Epithelial cell of prostate (primary cell): ENCODE measurements at regions not wholly inside any gene's neighbourhood (a gene's known extent, or its start where the extent isn't known, plus 50 kb on each side); places are given as distances from the start of the nearest gene placed in this dataset.

Experiments
- DNase-seq: peaks from one replicate; pipeline ENCODE4 v3.0.0-alpha.2; 2011; ENCODE audit warnings: low read depth, low spot score
- H3K27ac ChIP-seq: fragments of 450-650 bp; 2 replicates; pipeline ENCODE4 v1.5.1; 2017; ENCODE audit warnings: mild to moderate bottlenecking

DNA sequence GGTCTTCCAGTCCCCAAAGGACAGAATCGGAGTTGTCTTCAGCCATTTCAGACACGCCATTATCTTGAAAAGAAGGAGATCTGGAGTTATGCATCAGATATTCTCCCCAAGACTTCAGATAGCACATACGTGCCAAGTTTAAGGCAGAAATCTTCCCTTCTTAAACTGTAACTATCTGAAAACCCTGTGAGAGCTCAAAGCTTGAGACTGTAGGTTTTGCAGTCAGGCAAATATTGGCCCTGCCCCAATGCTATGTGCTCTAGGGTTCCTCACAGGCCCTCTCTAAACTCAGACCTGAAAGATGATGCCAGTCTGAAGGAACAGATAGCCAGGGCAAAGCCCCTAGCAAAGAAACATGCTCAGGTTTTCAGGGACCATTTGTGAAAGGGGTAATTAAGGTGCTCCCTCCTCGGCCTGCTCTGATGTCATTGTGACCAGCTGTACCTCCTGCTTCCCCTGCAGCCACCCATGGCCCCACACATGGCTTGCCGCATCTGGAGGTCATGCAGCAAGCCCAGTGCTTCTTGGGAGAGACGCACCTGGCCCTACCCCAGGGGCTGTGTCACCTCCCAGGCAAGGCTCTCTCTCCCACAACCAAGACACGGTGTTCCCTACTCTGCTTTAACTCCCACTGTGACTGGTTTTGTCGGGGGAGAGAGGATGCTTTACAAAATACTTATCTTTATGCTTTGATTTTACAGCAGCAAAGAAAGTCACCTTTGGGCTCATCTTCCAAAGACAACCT is 53.4 kb upstream of the POMGNT2 start:
- DNase-seq, result no peak

DNA sequence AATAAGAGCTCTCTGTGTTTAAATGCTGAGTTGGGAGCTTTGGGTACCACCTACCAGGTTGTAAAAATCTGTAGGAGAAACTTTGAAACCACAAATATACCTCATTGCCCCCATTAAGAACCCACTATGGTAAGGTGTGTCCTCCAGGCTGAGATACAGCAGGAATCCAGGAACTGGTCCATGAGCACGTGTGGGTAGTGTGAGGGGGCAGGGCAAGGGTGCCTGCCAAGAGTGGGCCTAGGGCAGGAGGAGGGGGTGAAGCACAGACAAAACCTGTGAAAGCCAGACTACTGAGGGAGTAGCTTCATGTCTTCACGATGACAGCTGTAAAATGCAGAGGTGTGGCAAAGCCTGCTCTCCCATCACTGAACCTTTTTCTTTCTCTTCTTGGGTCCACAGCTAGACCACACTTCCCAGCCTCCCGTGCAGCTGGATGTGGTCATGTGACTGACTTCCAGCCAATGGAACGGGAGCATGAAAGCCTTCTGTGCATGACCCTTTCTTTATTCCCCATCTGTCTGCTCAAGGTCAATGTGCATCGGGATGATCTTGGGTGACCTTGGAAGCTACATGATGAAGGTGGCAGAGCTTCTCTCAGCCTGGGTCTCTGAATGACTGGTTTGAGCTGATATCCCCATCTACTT is 51.1 kb upstream of the POMGNT2 start:
- no peak overlapping the region for H3K27ac ChIP-seq
- no peak for DNase-seq

More for the DNA sequence above, 53.4 kb upstream of the POMGNT2 start:
- H3K27ac ChIP-seq, result no peak overlapping the region

DNA sequence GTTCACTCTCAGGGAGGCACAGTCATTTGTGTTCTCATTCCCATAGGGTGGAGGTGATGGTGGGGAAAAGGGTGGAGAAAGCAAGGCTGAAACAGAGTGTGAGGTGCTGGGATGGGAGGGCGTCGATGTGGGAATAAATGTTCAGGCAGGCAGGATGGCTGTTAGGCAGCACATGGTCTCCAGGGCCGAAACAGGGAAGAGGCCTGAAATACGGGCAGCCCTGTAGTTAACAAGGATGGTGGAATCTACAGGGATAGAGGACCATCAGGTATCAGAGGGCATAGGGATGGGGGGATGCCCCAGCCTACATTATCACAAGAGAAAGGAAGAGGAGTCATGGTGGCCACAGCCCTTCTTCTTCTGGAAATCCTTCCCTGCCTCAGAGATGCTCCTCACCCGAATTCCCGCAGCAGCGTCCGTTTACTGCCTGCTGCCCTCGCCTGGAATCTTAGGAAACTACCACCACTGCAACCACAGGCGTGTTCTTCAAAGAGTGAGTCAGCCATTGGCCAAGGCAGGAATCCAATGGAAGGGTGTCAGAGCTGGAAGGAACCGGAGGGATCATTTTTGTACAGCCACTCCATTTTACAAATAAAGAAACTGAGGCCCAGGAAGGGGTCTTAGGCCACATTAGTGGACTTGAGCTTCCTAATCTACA is 49.7 kb upstream of the POMGNT2 start:
- H3K27ac ChIP-seq, result no peak overlapping the region
- peak; percentile 34 for DNase-seq
